Neural cell (in vitro differentiated cells): ENCODE measurements at regions not wholly inside any gene's neighbourhood (a gene's known extent, or its start where the extent isn't known, plus 50 kb on each side); places are given as distances from the start of the nearest gene placed in this dataset.

Experiments used
- H2AFZ ChIP-seq: fragments of 200-600, 300-800 bp; sonication (generic), shearing (Covaris generic); 2 replicates; pipeline ENCODE4 v1.6.0; 2014; ENCODE audit warnings: low read depth, mild to moderate bottlenecking, antibody characterized with exemption, low read length, moderate library complexity
- H3F3A ChIP-seq: fragments of 200-600 bp; shearing (Covaris generic); 2 replicates; pipeline ENCODE4 v1.6.1; 2016; ENCODE audit warnings: mild to moderate bottlenecking, moderate library complexity, mixed read lengths, antibody characterized with exemption, low read length; ENCODE audit not compliant: insufficient read depth, poor library complexity, severe bottlenecking
- H3K27ac ChIP-seq: fragments of 200-600, 300-800 bp; sonication (generic), shearing (Covaris generic); 2 replicates; pipeline ENCODE4 v1.5.1; 2014; ENCODE audit warnings: mild to moderate bottlenecking, low read length, moderate library complexity
- H3K27me3 ChIP-seq: fragments of 300-800, 200-600 bp; sonication (generic), shearing (Covaris generic); 2 replicates; pipeline ENCODE4 v1.6.0; 2014; ENCODE audit warnings: mild to moderate bottlenecking, low read depth, low read length, moderate library complexity; ENCODE audit not compliant: insufficient read depth
- H3K36me3 ChIP-seq: fragments of 300-800, 200-600 bp; sonication (generic), shearing (Covaris generic); 2 replicates; pipeline ENCODE4 v1.5.1; 2014; ENCODE audit warnings: mild to moderate bottlenecking, antibody characterized with exemption, low read length, moderate library complexity; ENCODE audit not compliant: insufficient read depth
- H3K4me2 ChIP-seq: fragments of 300-800, 200-600 bp; sonication (generic), shearing (Covaris generic); 2 replicates; pipeline ENCODE4 v1.6.0; 2014; ENCODE audit warnings: mild to moderate bottlenecking, low read length
- H3K4me3 ChIP-seq: fragments of 300-800, 200-600 bp; sonication (generic), shearing (Covaris generic); 2 replicates; pipeline ENCODE4 v1.5.1; 2014; ENCODE audit warnings: mild to moderate bottlenecking, low read length, moderate library complexity
- H3K79me2 ChIP-seq: fragments of 200-600 bp; shearing (Covaris generic); replicated peaks from 2 replicates; pipeline ENCODE4 v1.6.0; 2014; ENCODE audit warnings: mild to moderate bottlenecking, low read length, moderate library complexity; ENCODE audit not compliant: insufficient read depth
- H3K9ac ChIP-seq: fragments of 300-800, 200-600 bp; sonication (generic), shearing (Covaris generic); 2 replicates; pipeline ENCODE4 v1.6.1; 2016; ENCODE audit warnings: mild to moderate bottlenecking, low read length, mixed read lengths
- H3K9me2 ChIP-seq: fragments of 200-600 bp; shearing (Covaris generic); 2 replicates; pipeline ENCODE4 v1.6.1; 2016; ENCODE audit warnings: mild to moderate bottlenecking, low read length, mixed read lengths; ENCODE audit not compliant: insufficient read depth
- H3K9me3 ChIP-seq: fragments of 200-600, 300-800 bp; sonication (generic), shearing (Covaris generic); 2 replicates; pipeline ENCODE4 v1.6.1; 2016; ENCODE audit warnings: mild to moderate bottlenecking, mixed run types, low read length, moderate library complexity, mixed read lengths
- H4K20me1 ChIP-seq: fragments of 200-600 bp; shearing (Covaris generic); 2 replicates; pipeline ENCODE4 v1.6.1; 2016; ENCODE audit warnings: mild to moderate bottlenecking, mixed run types; ENCODE audit not compliant: insufficient read depth
- EP300 ChIP-seq: fragments of 450-650 bp; conservative IDR thresholded peaks from 2 replicates; pipeline ENCODE4 v1.6.1; 2014; ENCODE audit warnings: antibody characterized with exemption, mild to moderate bottlenecking, moderate library complexity; ENCODE audit not compliant: poor library complexity, severe bottlenecking
- EZH2 ChIP-seq: fragments of 200-600, 300-800 bp; shearing (Covaris generic), sonication (generic); IDR thresholded peaks from 2 replicates; pipeline ENCODE4 v1.6.1; 2014; ENCODE audit warnings: antibody characterized with exemption, low read length, borderline replicate concordance, mild to moderate bottlenecking; ENCODE audit not compliant: insufficient read depth, poor library complexity, severe bottlenecking
- MXI1 ChIP-seq: fragments of 450-650 bp; conservative IDR thresholded peaks from 2 replicates; pipeline ENCODE4 v1.6.1; 2014; ENCODE audit warnings: antibody characterized with exemption, mild to moderate bottlenecking; ENCODE audit not compliant: poor library complexity, severe bottlenecking
- POLR2AphosphoS5 ChIP-seq: IDR thresholded peaks from 2 replicates; pipeline ENCODE4 v1.6.1; 2012
- RAD21 ChIP-seq: fragments of 450-650 bp; conservative IDR thresholded peaks from 2 replicates; pipeline ENCODE4 v1.6.1; 2014; ENCODE audit warnings: antibody characterized with exemption, mild to moderate bottlenecking, moderate library complexity
- SMC3 ChIP-seq: fragments of 450-650 bp; conservative IDR thresholded peaks from 2 replicates; pipeline ENCODE4 v1.6.1; 2014; ENCODE audit warnings: antibody characterized with exemption, mild to moderate bottlenecking, moderate library complexity; ENCODE audit not compliant: poor library complexity
- TAF1 ChIP-seq: IDR thresholded peaks from 2 replicates; pipeline ENCODE4 v1.6.1; 2012; ENCODE audit warnings: low read depth
- TF ChIP-seq, protein P1 (sequence below): fragments of 450-650 bp; IDR thresholded peaks from 2 replicates; pipeline ENCODE4 v1.5.1; 2014; ENCODE audit warnings: antibody characterized with exemption, mild to moderate bottlenecking, moderate library complexity; ENCODE audit not compliant: poor library complexity, severe bottlenecking
- TF ChIP-seq, protein P2 (sequence below): IDR thresholded peaks from 2 replicates; pipeline ENCODE4 v1.6.1; 2012; ENCODE audit warnings: borderline replicate concordance

DNA sequence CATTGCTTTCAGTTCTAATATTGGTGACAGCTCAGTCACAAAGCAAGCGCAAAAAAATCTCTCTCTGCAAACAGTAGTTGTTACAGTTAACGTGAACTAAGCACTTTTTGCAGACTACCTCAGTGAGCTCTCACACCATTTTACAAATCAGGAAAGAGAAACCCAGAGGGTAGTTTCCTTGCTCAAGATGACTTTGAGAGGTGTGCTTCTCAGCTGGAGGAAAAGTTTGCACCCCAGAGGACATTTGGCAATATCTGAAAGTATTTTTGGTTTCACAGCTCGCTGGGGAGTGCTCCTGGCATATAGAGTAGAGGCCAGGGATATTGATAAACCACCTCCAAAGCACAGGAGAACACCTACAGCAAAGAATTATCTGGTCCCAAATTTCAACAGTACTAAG is 741.1 kb upstream of the EEF2KMT start:
- H3K4me2 ChIP-seq = no peak overlapping the region
- no peak for TF ChIP-seq RAD21
- TF ChIP-seq SMC3 = no peak
- TF ChIP-seq POLR2AphosphoS5 = no peak
- TF ChIP-seq MXI1 = no peak
- no peak for TF ChIP-seq EP300
- TF ChIP-seq TAF1 = no peak
- TF ChIP-seq, protein P1, sequence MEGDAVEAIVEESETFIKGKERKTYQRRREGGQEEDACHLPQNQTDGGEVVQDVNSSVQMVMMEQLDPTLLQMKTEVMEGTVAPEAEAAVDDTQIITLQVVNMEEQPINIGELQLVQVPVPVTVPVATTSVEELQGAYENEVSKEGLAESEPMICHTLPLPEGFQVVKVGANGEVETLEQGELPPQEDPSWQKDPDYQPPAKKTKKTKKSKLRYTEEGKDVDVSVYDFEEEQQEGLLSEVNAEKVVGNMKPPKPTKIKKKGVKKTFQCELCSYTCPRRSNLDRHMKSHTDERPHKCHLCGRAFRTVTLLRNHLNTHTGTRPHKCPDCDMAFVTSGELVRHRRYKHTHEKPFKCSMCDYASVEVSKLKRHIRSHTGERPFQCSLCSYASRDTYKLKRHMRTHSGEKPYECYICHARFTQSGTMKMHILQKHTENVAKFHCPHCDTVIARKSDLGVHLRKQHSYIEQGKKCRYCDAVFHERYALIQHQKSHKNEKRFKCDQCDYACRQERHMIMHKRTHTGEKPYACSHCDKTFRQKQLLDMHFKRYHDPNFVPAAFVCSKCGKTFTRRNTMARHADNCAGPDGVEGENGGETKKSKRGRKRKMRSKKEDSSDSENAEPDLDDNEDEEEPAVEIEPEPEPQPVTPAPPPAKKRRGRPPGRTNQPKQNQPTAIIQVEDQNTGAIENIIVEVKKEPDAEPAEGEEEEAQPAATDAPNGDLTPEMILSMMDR = no peak
- no peak for TF ChIP-seq EZH2
- TF ChIP-seq, protein P2, sequence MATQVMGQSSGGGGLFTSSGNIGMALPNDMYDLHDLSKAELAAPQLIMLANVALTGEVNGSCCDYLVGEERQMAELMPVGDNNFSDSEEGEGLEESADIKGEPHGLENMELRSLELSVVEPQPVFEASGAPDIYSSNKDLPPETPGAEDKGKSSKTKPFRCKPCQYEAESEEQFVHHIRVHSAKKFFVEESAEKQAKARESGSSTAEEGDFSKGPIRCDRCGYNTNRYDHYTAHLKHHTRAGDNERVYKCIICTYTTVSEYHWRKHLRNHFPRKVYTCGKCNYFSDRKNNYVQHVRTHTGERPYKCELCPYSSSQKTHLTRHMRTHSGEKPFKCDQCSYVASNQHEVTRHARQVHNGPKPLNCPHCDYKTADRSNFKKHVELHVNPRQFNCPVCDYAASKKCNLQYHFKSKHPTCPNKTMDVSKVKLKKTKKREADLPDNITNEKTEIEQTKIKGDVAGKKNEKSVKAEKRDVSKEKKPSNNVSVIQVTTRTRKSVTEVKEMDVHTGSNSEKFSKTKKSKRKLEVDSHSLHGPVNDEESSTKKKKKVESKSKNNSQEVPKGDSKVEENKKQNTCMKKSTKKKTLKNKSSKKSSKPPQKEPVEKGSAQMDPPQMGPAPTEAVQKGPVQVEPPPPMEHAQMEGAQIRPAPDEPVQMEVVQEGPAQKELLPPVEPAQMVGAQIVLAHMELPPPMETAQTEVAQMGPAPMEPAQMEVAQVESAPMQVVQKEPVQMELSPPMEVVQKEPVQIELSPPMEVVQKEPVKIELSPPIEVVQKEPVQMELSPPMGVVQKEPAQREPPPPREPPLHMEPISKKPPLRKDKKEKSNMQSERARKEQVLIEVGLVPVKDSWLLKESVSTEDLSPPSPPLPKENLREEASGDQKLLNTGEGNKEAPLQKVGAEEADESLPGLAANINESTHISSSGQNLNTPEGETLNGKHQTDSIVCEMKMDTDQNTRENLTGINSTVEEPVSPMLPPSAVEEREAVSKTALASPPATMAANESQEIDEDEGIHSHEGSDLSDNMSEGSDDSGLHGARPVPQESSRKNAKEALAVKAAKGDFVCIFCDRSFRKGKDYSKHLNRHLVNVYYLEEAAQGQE = no peak
- H3K9me2 ChIP-seq = no peaks in the 10 kb centered on the region
- H3K27me3 ChIP-seq = no peaks in the 10 kb centered on the region
- no peak overlapping the region for H3K9ac ChIP-seq
- H4K20me1 ChIP-seq = no peaks in the 10 kb centered on the region
- no peaks in the 10 kb centered on the region for H3K79me2 ChIP-seq
- no peaks in the 10 kb centered on the region for H3K36me3 ChIP-seq
- no peak overlapping the region for H2AFZ ChIP-seq
- H3K9me3 ChIP-seq = no peaks in the 10 kb centered on the region
- no peaks in the 10 kb centered on the region for H3F3A ChIP-seq
- no peak overlapping the region for H3K4me3 ChIP-seq
- H3K27ac ChIP-seq = no peak overlapping the region

DNA sequence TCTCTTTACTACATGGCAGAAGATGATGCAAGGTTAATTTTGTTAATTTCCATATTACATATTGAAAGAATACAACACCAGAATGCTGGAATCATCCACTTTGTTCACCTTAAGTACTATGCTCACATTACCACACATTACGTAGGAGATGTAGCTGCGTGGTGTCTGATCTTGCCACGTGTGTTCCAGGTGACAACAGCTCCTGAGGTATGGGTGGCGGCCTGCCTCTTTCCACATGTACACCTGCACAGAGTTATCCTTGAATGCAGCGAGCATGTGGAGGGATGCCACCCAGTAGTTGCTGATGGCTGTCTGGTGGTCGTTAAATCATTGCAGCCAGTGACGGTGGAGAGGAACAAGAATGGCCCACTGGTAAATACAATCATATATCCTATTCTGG is 740.5 kb upstream of the EEF2KMT start:
- Histone ChIP-seq H3K9ac (no peak overlapping the region), H3F3A (no peaks in the 10 kb centered on the region), H3K79me2 (no peaks in the 10 kb centered on the region), H3K4me2 (no peak overlapping the region), H3K4me3 (no peak overlapping the region), H3K36me3 (no peaks in the 10 kb centered on the region), H3K27ac (no peak overlapping the region), H2AFZ (no peak overlapping the region), H3K9me2 (no peaks in the 10 kb centered on the region), H3K9me3 (no peaks in the 10 kb centered on the region), H3K27me3 (no peaks in the 10 kb centered on the region), H4K20me1 (no peaks in the 10 kb centered on the region)
- TF ChIP-seq EP300 = no peak
- TF ChIP-seq RAD21 = no peak
- TF ChIP-seq, protein P2 = no peak
- no peak for TF ChIP-seq TAF1
- no peak for TF ChIP-seq EZH2
- no peak for TF ChIP-seq SMC3
- no peak for TF ChIP-seq POLR2AphosphoS5
- TF ChIP-seq MXI1 = no peak
- TF ChIP-seq, protein P1 = no peak
